CD4-positive, alpha-beta T cell treated with Interleukin-15 for 1 hour (primary cell): ENCODE measurements at regions not wholly inside any gene's neighbourhood (a gene's known extent, or its start where the extent isn't known, plus 50 kb on each side); places are given as distances from the start of the nearest gene placed in this dataset.

Experiments
- DNase-seq: peaks from one replicate; pipeline ENCODE4 v3.0.0-alpha.2; 2020

GRCh38 chr13:104045907-104046306 lies 979.7 kb upstream of the SLC10A2 start:
- DNase-seq = no peak

GRCh38 chr13:104043184-104043583 lies 977.0 kb upstream of the SLC10A2 start:
- no peak for DNase-seq

- no peak for DNase-seq
Observed at GRCh38 chr13:104034891-104035290, 968.7 kb upstream of the SLC10A2 start.

- no peak for DNase-seq
Observed at GRCh38 chr13:104025303-104025702, 959.1 kb upstream of the SLC10A2 start.

GRCh38 chr13:104024416-104025170 lies 958.4 kb upstream of the SLC10A2 start:
- DNase-seq = no peak

GRCh38 chr13:104021806-104022397 lies 955.7 kb upstream of the SLC10A2 start:
- DNase-seq = no peak

GRCh38 chr13:104017317-104017716 lies 951.1 kb upstream of the SLC10A2 start:
- no peak for DNase-seq

- DNase-seq = no peak
Observed at GRCh38 chr13:104015646-104016396, 949.6 kb upstream of the SLC10A2 start.

- no peak for DNase-seq
Observed at GRCh38 chr13:104014803-104015645, 948.8 kb upstream of the SLC10A2 start.

- DNase-seq = no peak
Observed at GRCh38 chr13:104011505-104012241, 945.5 kb upstream of the SLC10A2 start.

- DNase-seq = no peak
Observed at GRCh38 chr13:104008541-104009435, 942.6 kb upstream of the SLC10A2 start.

- no peak for DNase-seq
Observed at GRCh38 chr13:104008075-104008474, 941.9 kb upstream of the SLC10A2 start.

- no peak for DNase-seq
Observed at GRCh38 chr13:104006625-104007075, 940.4 kb upstream of the SLC10A2 start.

GRCh38 chr13:104004572-104004971 lies 938.4 kb upstream of the SLC10A2 start:
- no peak for DNase-seq

- DNase-seq = no peak
Observed at GRCh38 chr13:104002216-104002615, 936.0 kb upstream of the SLC10A2 start.

GRCh38 chr13:104001766-104002165 lies 935.5 kb upstream of the SLC10A2 start:
- no peak for DNase-seq

- DNase-seq = no peak
Observed at GRCh38 chr13:103996733-103997132, 930.5 kb upstream of the SLC10A2 start.

- DNase-seq = no peak
Observed at GRCh38 chr13:103983948-103984347, 917.7 kb upstream of the SLC10A2 start.

- no peak for DNase-seq
Observed at GRCh38 chr13:103976371-103976770, 910.2 kb upstream of the SLC10A2 start.

- no peak for DNase-seq
Observed at GRCh38 chr13:103973740-103974139, 907.5 kb upstream of the SLC10A2 start.

GRCh38 chr13:103969520-103970050 lies 903.4 kb upstream of the SLC10A2 start:
- no peak for DNase-seq
